ENCODE measurements at regions not wholly inside any gene's neighbourhood (a gene's known extent, or its start where the extent isn't known, plus 50 kb on each side); places are given as distances from the start of the nearest gene placed in this dataset.

DNA sequence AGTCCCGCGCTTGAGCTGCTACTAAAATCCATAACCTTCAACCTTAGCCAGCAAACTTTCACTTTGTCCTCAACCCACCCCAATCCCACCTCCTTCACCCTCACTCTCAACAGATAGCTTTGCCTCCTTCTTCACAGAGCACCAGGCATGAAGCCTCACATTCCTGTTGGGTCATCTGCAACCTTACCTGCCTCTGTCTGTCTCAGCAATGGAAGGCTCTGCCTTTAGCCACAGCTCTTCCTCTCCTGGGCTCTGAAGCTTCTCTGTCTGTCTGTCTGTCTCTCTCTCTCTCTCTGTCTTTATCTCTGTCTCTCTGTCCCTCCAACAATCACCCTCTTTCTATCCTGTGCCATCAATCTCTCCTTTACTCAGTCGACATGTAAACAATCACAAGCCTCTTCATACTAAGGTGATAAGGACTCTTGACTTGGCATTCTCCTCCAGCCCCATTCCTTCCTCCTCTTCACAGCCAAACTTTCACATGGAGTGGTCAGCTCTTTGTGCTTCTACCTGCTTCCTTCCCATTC lies 220.8 kb downstream of the SPTSSA start:
- DNase-seq (ENCODE audit: low spot score) = no peak

DNA sequence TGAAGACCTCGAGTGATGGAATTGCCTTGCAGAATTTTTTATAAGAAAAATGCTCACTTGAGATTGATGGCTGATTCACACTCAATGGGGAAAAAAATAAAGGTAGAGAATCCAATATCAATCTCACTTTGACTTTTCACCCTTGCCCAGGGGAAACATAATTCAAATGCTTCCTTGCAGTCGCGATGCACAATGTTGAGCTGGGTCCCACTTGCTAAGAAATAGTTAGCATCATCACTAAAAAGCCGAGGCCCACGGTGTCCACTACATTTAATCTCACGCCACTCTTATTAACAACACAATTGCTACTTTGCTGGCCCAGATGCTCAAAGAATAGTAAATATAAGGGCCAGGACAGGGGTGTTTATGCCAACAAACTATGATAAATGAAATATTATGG lies 223.4 kb downstream of the SPTSSA start:
- DNase-seq (ENCODE audit: low spot score) = no peak

DNA sequence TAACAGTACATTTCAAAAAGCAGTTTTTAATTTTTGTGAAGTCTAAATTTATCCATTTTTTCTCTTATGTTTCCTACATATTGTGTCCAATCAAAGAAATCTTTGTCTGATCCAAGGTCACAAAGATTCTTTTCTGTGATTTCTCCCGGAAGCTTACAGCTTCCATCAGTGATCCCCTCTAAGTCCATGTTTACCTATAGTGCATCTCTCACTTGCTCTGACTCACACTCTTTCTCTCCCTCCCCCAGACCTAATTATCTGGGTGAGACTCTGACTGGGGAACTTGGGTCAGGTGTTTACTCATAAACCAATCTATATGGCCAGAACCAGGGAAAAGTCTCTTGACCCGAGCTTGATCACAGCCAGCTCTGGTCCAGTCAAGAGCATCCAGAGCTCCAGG lies 224.4 kb downstream of the SPTSSA start:
- DNase-seq (ENCODE audit: low spot score) = no peak

DNA sequence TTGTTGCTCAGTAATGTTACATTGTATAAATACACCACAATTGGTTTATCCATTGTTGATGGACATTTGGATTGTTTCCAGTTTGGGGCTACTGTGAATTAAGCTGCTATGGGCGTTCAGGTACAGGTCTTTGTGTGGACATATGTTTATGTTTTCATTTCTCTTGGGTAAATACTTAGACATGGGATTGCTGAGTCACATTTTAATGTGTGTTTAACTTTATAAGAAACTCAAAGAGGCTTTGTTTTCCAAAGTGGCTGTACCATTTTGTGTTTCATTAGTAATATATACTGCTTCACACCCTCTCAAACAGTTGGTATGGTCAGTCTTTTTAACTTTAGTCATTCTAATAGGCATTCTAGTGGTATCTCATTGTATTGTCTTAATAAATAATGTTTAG lies 225.0 kb downstream of the SPTSSA start:
- no peak for DNase-seq (ENCODE audit: low spot score)

DNA sequence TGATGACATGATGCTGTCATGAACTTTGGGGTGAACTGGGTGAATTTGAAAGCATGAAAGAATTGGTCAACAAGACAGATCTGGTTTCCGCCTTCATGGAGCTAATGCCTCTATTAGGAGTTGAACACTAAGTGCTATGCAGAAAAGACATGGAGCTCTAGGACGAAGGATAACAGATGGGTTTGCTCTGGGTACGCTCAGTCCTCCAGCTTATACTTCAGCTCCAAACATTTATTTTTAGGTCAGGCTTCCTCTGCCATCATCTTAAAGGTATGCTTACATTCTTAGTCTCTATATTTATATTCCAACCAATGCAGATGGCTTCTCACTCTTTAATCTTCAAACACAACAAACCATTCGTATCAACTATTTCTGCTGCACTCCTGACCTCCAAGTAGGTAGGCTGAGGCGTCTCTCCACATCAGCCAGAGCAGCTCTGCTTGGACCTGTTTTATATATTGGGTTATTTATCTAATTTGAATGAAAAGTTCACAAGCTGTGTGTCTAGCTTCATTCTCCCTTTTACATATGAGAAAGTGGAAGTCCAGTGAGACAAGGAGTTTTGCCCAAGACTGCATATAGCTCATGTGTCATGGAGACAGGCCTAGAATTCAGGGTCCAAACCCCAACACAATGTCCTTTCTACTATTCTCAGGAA lies 226.3 kb downstream of the SPTSSA start:
- DNase-seq (ENCODE audit: low spot score) = no peak

DNA sequence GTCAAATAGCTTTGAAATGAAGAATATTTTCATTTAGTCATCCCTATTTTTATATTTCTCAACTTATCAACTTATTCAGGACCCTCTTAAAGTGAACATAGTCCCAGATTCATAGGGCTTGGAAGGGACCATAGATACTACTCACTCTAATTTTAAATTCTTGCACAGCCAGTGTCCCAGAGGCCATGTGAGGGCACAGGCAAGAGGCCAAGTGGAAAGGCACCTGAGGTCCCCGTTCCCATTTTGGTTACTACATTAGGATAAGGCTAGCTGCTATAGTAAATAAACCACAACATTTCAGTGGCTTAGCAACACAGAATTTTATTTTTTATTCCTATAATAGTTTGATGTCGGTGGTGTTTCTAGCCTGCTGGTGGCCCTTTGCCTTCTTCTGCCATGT lies 227.8 kb downstream of the SPTSSA start:
- no peak for DNase-seq (ENCODE audit: low spot score)

DNA sequence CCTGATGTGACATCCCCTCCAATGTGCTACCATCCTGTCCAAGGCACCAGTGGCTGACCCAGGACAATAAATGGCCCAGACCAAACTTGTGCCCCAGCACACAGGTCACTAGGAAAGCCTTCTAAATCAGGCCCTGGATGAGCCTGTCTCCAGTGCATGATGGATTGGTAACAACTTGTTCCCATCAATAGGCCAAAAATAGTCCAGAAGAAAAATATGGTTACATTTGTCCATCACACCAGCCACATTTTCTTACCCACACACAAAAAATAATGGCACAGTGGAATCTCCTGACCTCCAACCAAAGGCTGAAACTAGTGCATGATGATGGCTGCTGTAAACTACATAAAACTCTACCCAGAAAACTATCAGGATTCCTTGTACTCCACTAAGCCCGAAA lies 228.4 kb downstream of the SPTSSA start:
- no peak for DNase-seq (ENCODE audit: low spot score)

DNA sequence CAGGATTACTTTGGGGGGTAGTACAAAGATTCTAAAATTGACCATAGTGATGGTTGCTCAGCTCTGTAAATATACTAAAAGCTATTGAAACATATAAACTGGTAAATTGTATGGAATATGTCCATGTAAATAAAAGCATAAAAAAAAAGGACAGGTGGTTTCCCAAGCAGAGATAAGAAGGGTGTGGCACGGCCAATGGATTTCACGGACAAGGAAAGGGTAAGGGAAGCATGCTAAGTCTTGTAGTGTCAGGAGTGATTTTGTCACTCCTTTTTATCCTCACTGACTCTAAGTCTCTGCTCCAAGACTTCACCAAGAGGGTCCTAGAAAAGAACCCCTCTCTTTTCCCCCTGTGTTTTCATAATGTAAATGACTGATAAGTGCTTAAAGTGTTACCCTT lies 229.2 kb downstream of the SPTSSA start:
- DNase-seq (ENCODE audit: low spot score) = no peak

DNA sequence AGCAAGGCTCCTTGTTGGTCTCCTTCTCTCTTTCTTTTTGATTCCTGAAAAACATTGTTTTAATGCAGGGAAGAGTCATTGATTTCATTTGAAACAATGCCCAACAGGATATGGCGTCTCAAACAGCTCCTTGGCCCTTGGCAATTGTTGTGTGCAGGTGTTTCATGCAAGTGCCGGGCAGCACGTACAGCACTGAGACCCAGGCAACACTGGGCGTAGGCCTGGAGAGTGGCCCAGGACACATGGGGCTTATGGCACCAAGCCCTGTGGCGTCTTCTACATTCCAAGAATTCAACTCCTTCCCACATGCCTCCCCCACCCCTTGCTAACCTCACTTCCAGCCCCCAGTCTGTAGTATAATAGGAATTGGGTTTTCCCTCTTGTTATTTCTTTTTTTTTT lies 230.4 kb downstream of the SPTSSA start:
- no peak for DNase-seq (ENCODE audit: low spot score)

DNA sequence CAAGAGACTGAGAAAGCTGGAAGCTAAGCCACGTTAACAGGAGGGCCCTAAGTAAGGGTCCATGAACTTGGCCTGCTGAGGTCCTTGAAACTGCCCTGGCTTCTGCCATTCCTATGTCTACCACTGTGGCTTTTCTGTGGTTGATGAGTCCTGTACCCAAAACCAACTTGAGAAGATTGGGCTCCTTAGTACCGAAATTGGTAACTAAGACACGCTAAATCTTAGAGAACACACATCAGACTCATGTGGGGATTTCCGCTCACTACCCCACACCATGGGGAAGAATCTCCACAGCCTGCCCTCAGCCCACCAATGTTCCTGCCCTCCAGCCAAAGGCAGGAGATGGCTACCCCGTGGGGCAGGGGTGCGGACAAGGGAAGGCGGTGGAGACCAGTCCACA lies 232.9 kb downstream of the SPTSSA start:
- peak; percentile 35 for DNase-seq (ENCODE audit: low spot score)

DNA sequence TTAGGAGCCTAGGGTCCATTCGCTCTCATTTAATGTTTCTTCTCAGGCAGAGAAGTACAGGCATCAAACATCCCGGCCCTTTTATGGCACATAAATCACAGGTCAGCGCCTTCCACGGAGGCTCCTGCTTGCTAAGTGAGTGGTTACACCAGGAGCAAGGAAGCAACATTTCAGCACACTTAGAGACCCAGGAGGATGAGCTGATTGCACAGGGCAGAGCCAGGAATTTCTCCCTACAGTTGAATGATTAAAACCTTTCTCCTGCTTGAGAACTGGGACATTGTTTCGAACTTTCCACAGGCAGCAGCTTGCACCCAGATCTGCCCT lies 233.4 kb downstream of the SPTSSA start:
- no peak for DNase-seq (ENCODE audit: low spot score)

DNA sequence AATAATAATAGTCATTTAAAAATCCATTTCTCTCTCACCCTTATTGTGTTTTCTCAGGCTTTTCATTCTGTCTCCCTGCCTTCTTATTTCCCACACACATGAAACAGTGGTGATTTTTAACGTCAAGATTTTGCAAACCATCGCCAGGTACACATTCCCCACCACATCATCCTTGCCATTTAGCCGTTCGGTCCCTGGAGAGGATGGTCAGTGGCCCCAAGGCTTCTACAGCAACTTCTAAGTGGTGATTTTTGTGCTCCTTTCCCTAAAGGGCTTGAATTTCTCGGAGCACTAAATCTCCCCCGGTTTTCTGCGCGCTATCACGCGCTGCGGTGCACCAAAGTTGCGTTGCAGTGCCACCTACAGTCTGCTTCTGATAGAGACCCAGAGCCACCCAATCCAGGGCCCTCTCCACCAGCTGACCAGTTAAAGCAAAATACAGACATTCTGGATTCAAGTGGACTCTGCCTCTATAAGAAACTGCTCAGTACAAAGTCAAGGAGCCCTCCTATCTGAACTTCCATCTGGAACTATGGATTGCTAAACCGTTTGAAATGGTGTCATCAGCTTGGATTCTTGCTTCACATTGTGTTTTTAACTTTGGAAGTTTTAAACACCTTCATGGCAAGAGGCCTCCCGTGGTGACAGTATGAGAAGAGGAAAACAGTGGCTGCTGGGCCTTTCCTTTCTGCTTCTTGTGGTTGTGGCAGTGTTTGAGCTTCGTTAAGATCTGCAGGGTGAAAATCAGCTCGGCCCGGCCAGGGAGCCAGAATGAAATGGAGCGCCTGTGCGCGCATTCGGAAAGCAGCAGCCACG lies 234.0 kb downstream of the SPTSSA start:
- DNase-seq (ENCODE audit: low spot score) = peak; percentile 72

DNA sequence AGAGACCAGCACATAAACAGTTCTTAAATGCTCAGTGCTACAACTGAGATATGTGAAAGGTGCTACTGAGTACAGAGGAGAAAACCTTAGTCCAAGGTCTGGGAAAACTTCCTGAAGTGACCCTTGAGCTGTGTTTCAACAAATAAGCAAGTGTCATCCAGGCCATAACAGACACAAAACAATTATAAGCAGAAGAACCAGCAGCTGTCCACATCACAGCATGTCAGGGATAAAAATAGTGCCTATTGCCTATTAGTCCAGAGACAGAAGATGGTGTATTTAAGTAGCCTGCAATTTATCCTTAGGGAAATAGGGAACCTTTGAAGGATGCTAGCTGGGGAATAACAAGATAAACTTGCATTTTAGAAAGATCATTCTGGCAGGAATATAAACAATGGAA lies 237.8 kb downstream of the SPTSSA start:
- no peak for DNase-seq (ENCODE audit: low spot score)

DNA sequence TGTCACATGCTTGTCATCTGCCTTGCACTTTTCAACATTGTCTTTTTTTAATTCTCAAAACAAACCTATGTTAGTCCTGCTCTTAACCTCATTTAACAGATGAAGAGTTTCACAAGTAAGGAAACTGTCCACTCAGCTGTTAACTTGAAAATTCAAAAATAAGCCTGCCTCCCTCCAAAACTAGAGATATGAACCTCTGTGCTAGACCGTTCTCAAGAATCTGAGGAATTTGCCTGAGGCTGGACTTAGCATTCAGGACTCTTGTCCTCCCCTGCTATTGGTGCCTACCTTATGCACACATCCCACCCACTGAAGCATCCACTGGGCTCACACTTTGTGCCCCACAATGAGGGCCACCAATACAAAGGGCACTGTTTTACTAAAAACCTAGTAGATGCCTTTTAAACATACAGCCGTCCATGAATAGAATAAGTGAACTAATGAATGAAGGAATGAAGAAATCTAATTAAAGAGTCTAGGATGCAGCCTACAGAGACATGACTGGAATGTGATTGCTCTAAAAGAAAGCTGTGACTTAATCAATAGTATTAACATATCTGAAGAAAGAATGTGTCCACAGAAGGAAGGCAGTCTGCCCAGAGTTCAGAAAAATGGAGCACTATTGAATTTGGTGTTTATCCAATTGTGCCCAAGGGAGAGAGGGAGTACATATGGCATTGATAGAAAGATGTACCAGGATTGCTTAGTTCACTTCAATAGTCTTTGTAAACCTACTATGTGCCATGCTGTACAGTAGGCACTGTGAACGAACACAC lies 238.5 kb downstream of the SPTSSA start:
- no peak for DNase-seq (ENCODE audit: low spot score)

DNA sequence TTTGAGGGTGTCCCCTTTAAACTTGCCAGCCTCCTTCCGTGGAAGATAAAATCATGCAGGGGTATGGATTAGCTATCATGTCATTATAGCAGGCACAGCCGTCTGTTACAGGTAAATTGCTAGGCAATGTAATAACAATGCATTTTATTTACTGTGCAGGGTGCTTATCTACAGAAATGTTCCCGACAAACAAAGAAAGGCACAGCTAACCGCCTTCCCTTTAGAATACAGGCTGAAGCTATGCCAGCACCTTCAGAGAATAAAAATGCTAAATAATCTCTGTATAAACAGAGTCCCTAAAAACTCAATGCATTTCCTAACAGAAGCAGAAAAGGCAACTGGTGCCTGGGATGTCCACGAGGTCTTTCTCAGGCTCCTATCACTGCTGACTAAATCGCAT lies 239.2 kb downstream of the SPTSSA start:
- no peak for DNase-seq (ENCODE audit: low spot score)

DNA sequence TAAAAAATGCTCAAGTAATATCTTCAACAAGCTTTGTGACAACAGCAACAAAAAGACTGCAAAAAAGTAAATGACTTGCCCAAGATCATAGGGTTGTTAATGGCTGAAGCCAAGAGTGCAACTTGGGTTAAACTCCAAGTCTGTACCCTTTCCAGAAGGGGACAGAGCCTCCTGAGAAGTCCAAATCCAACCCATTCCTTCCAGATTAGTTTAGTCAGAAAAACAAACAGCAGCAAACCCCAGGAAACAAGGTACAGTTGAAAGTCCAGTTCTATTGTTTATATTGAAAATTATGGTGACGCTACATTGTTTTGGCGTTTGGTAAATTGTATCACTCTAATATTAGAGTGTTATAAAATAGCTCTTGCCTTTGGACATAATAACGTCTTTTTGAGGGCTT lies 239.9 kb downstream of the SPTSSA start:
- DNase-seq (ENCODE audit: low spot score) = no peak

DNA sequence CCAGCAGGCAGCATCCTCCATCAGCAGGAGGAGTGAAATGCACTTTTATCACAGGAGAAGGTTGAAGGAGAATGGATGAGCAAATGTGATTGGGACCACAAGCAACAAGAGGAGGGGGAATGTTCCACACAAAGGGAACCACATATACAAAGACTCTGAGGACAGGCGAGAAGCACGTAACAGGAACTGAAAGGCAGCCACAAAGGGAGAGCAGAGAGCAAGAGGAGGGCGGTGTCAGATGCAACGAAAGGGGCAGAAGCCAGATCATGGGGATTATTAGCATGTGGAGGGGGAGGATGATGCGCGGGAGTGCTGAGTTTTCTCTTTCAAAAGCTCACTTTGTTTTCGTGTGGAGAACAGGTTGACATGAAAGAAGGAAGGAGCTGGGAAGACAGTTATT lies 241.1 kb downstream of the SPTSSA start:
- DNase-seq (ENCODE audit: low spot score) = peak; percentile 26

DNA sequence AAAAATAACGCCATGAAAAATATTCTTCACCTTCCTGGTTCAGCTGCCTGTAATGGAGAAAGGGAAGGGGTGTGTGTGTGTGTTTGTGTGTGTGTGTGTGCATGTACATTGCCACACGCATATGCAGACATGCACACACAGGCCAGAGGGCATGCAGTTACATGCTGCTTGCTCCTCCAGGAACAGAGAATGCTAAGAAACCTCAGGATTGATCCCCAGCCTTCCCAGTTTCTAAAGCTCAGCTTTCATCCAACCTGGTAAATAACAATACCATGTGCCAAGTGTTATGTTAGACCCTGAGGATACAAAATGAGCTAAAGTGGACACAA lies 241.7 kb downstream of the SPTSSA start:
- DNase-seq (ENCODE audit: low spot score) = no peak

DNA sequence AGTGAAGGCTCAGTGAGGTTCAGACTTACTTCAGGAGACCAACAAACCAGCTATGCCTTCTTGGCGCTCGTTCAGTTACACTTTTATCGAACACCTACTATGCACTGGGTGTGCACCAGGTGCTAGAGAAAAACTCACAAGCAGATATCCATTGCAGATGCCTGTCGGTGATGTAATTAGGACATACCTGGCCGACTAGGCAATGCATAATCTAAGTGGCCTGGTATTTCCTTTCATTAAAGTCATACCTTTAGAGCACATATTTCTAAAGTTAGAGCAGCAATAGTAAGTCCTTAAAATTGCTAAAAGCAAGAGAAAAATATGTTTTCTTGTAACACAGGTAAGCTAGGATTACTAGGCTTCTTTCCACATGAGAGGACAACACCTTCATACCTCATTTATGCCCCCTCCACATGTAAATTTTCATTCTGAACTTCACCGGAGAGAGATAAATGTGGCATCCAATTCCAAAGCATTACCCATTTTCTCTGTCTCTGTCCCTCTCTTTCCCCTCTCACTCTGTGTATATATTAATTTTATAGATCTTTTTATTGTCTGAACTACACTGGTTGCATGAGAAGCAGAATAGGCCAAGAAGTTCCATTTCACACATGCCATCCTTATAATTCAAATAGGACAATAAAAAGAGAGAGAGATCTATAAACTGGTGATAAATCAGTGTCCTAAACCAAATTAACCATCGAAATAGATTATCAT lies 242.2 kb downstream of the SPTSSA start:
- no peak for DNase-seq (ENCODE audit: low spot score)

DNA sequence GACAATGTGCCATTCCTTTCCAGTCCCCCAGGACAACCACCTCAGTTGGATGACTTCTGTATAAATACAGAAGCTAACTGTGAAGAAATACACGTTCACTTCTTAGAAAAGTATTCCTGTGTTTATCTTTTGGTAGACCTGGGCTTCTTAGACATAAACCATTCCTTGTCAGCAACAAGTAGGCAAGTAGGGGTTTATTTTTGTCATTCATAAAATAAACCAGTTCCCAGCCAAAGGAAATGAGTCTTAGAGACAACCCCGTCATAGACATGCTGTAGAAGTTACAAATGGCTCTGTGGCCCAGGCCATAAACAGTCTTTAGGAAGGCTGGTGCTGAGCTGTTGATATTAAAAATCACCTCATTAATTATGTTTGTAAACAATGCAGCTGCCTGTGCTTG lies 243.2 kb downstream of the SPTSSA start:
- no peak for DNase-seq (ENCODE audit: low spot score)

DNA sequence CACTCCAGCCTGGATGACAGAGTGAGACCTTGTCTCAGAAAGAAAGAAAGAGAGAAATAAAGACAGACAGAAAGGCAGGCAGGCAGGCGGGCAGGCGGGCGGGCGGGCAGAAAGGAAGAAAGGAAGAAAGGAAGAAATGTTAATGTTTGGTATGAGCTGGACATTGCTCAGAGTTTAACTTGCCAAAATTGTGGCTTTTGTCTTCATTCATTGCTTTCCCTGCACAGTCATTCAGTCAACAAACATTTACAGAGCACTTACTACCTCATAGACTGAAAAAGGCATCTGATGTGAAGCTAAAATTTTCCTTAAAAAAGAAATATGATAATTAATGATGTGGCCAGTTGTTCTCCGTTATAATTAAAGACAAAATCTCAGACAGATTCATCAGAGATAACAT lies 247.1 kb downstream of the SPTSSA start:
- no peak for DNase-seq (ENCODE audit: low spot score)

DNA sequence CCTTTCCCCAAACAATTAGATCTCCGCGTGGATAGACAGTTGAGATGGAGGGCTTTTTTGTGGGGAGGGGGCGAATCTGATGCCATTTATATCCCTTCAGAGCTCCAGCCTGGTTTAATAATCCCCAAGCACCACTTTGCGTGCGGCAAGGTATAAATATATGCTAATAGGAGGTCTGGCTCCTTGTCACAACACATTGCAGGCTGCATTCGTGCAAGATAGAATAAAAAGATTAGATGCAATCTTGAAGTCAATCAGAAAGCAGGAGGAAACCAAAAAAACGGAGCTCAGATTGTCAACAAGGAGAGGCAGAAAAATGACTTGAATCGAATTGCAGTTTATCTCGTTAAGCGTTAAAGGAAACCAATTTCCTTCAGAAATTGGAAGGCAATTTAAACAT lies 248.7 kb downstream of the SPTSSA start:
- DNase-seq (ENCODE audit: low spot score) = peak; percentile 38

Measured in activated CD4-positive, alpha-beta T cell treated with anti-CD3 and anti-CD28 coated beads, Interleukin-2, Interleukin-4, amounts not matched to agents 100 ng/mL and 50 ng/mL, durations not matched to agents 16 hours and 8 hours (primary cell).